C4-2B (cell line): ENCODE measurements at regions not wholly inside any gene's neighbourhood (a gene's known extent, or its start where the extent isn't known, plus 50 kb on each side); places are given as distances from the start of the nearest gene placed in this dataset.

Experiments used
- CTCF ChIP-seq: fragments of 450-650 bp; conservative IDR thresholded peaks from 2 replicates; pipeline ENCODE4 v1.5.1; 2017; ENCODE audit warnings: mild to moderate bottlenecking
- ZFX ChIP-seq: fragments of 450-650 bp; IDR thresholded peaks from 2 replicates; pipeline ENCODE4 v1.6.1; 2017

GRCh38 chr6:84456803-84457202 is 229.4 kb upstream of the CEP162 start:
- no peak for TF ChIP-seq CTCF
- no peak for TF ChIP-seq ZFX
